ENCODE measurements at regions not wholly inside any gene's neighbourhood (a gene's known extent, or its start where the extent isn't known, plus 50 kb on each side); places are given as distances from the start of the nearest gene placed in this dataset.
A peak's percentile ranks its signal among the peaks of the same experiment; 100 is the strongest.

- peak; percentile 29 for DNase-seq
Observed at GRCh38 chr1:209390764-209391163, 192.8 kb upstream of the CAMK1G start.

- no peak for DNase-seq
Observed at GRCh38 chr1:209391792-209392191, 191.7 kb upstream of the CAMK1G start.

GRCh38 chr1:209395169-209395568, 188.3 kb upstream of the CAMK1G start:
- no peak for DNase-seq

- DNase-seq = no peak
Observed at GRCh38 chr1:209397371-209397770, 186.1 kb upstream of the CAMK1G start.

GRCh38 chr1:209397910-209398309, 185.6 kb upstream of the CAMK1G start:
- DNase-seq = no peak

- DNase-seq = peak; percentile 71
Observed at GRCh38 chr1:209398313-209398991, 185.1 kb upstream of the CAMK1G start.

GRCh38 chr1:209399800-209400199, 183.7 kb upstream of the CAMK1G start:
- no peak for DNase-seq

- peak; percentile 93 for DNase-seq
Observed at GRCh38 chr1:209400351-209401220, 182.9 kb upstream of the CAMK1G start.

GRCh38 chr1:209402697-209403096, 180.8 kb upstream of the CAMK1G start:
- DNase-seq = no peak

GRCh38 chr1:209403921-209404320, 179.6 kb upstream of the CAMK1G start:
- no peak for DNase-seq

- no peak for DNase-seq
Observed at GRCh38 chr1:209404577-209404976, 178.9 kb upstream of the CAMK1G start.

- peak; percentile 52 for DNase-seq
Observed at GRCh38 chr1:209405183-209405814, 178.2 kb upstream of the CAMK1G start.

GRCh38 chr1:209406168-209406567, 177.3 kb upstream of the CAMK1G start:
- no peak for DNase-seq

- DNase-seq = no peak
Observed at GRCh38 chr1:209406595-209406994, 176.9 kb upstream of the CAMK1G start.

GRCh38 chr1:209409780-209410179, 173.7 kb upstream of the CAMK1G start:
- peak; percentile 76 for DNase-seq

GRCh38 chr1:209411491-209411929, 172.0 kb upstream of the CAMK1G start:
- no peak for DNase-seq

GRCh38 chr1:209412036-209412435, 171.5 kb upstream of the CAMK1G start:
- no peak for DNase-seq

- no peak for DNase-seq
Observed at GRCh38 chr1:209412566-209412965, 170.9 kb upstream of the CAMK1G start.

GRCh38 chr1:209413062-209413461, 170.5 kb upstream of the CAMK1G start:
- DNase-seq = no peak

GRCh38 chr1:209414803-209415329, 168.6 kb upstream of the CAMK1G start:
- DNase-seq = no peak

- peak; percentile 75 for DNase-seq
Observed at GRCh38 chr1:209416039-209416438, 167.5 kb upstream of the CAMK1G start.

- DNase-seq = no peak
Observed at GRCh38 chr1:209416716-209417115, 166.8 kb upstream of the CAMK1G start.

- DNase-seq = no peak
Observed at GRCh38 chr1:209417761-209418160, 165.8 kb upstream of the CAMK1G start.
